Hippocampal formation (tissue), 2 donors: ENCODE measurements at regions not wholly inside any gene's neighbourhood (a gene's known extent, or its start where the extent isn't known, plus 50 kb on each side); places are given as distances from the start of the nearest gene placed in this dataset.

Source experiments
- DNase-seq, 2 donors: peaks; one replicate each; lab custom pipeline; 2025; lab: John Stamatoyannopoulos, UW

- DNase-seq: no peak
Observed at GRCh38 chr12:13503094-13503835, 306.7 kb downstream of the EMP1 start.

- no peak for DNase-seq
Observed at GRCh38 chr12:13499008-13499407, 302.5 kb downstream of the EMP1 start.

- DNase-seq: no peak
Observed at GRCh38 chr12:13496111-13496510, 299.6 kb downstream of the EMP1 start.

GRCh38 chr12:13489246-13489645, 292.7 kb downstream of the EMP1 start:
- DNase-seq: no peak

GRCh38 chr12:13487326-13487725, 290.8 kb downstream of the EMP1 start:
- no peak for DNase-seq

- DNase-seq: no peak
Observed at GRCh38 chr12:13486794-13487193, 290.3 kb downstream of the EMP1 start.

GRCh38 chr12:13478650-13479181, 282.2 kb downstream of the EMP1 start:
- no peak for DNase-seq

GRCh38 chr12:13474381-13474780, 277.9 kb downstream of the EMP1 start:
- no peak for DNase-seq

GRCh38 chr12:13472690-13473089, 276.2 kb downstream of the EMP1 start:
- no peak for DNase-seq

- DNase-seq: no peak
Observed at GRCh38 chr12:13471471-13471870, 274.9 kb downstream of the EMP1 start.

- DNase-seq: no peak
Observed at GRCh38 chr12:13465635-13466034, 269.1 kb downstream of the EMP1 start.

- no peak for DNase-seq
Observed at GRCh38 chr12:13463189-13463588, 266.7 kb downstream of the EMP1 start.

GRCh38 chr12:13462450-13462849, 265.9 kb downstream of the EMP1 start:
- DNase-seq: no peak

GRCh38 chr12:13455778-13456144, 259.2 kb downstream of the EMP1 start:
- no peak for DNase-seq

- DNase-seq: no peak
Observed at GRCh38 chr12:13454991-13455777, 258.7 kb downstream of the EMP1 start.

- DNase-seq: peak; percentile 29 to 60
Observed at GRCh38 chr12:13452955-13453570, 256.5 kb downstream of the EMP1 start.

- no peak for DNase-seq
Observed at GRCh38 chr12:13451776-13452175, 255.2 kb downstream of the EMP1 start.

- no peak for DNase-seq
Observed at GRCh38 chr12:13450231-13451080, 253.9 kb downstream of the EMP1 start.

GRCh38 chr12:13444076-13444475, 247.6 kb downstream of the EMP1 start:
- no peak for DNase-seq

GRCh38 chr12:13443498-13443897, 247.0 kb downstream of the EMP1 start:
- DNase-seq: no peak

- DNase-seq: no peak
Observed at GRCh38 chr12:13443028-13443427, 246.5 kb downstream of the EMP1 start.

- DNase-seq: no peak
Observed at GRCh38 chr12:13442457-13442856, 245.9 kb downstream of the EMP1 start.
